Transverse colon (tissue), 4 donors: ENCODE measurements at regions not wholly inside any gene's neighbourhood (a gene's known extent, or its start where the extent isn't known, plus 50 kb on each side); places are given as distances from the start of the nearest gene placed in this dataset.

Source experiments
- POLR2A ChIP-seq: fragments of 450-650 bp; IDR thresholded peaks from one replicate; pipeline ENCODE4 v1.6.1; 2016; ENCODE audit warnings: antibody characterized with exemption, mild to moderate bottlenecking, moderate library complexity
- POLR2AphosphoS5 ChIP-seq, 3 donors: sonication (generic); formaldehyde crosslinking; IDR thresholded peaks; one replicate each; pipeline ENCODE4 v1.6.1; 2016; ENCODE audit warnings: antibody characterized with exemption in 3 of 3
- TF ChIP-seq, protein P1 (sequence below), 5 experiments: fragments of 200-600 bp in 3 of 5; fragments of 450-650 bp in 2 of 5; sonication (generic) in 3 of 5; IDR thresholded peaks; 1 replicate in 2 of 5; 2 replicates in 3 of 5; pipeline ENCODE4 v1.5.1; 2016 to 2017; ENCODE audit warnings: antibody characterized with exemption in 5 of 5, inconsistent platforms in 3 of 5, mild to moderate bottlenecking in 2 of 5, moderate library complexity in 1 of 5

DNA sequence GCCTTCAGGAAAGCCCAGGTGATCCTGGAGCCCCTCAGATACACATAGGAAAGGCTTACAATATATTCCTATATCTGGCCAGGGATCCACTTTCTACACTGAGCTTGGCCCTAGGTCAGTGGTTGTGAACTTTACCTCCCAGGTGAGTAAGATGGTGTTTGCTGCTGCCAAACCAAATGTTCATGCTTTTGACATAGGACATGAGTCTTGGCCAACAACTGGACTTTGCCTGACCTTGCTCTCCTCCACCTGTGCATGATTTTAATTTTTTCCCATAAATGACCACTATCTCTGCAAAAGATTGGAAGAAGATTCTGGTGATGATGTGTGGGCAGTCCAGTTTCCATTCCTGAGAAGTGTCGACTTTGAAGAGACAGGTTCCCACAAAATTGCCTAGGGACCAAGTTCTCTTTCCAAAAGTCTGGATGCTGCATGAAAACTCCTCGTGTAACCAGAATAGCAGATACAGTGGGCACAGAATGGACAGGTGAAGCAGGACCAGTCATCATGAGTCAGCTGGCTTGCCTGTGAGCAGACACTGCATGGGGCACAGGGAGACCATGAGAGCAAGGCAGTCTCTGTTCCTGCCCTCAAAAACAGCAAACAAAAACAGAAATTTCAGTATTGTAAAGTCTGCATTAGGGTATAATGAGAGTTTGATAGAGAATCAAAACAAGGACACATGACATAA lies 226.4 kb upstream of the MON1B start:
- TF ChIP-seq, protein P1, sequence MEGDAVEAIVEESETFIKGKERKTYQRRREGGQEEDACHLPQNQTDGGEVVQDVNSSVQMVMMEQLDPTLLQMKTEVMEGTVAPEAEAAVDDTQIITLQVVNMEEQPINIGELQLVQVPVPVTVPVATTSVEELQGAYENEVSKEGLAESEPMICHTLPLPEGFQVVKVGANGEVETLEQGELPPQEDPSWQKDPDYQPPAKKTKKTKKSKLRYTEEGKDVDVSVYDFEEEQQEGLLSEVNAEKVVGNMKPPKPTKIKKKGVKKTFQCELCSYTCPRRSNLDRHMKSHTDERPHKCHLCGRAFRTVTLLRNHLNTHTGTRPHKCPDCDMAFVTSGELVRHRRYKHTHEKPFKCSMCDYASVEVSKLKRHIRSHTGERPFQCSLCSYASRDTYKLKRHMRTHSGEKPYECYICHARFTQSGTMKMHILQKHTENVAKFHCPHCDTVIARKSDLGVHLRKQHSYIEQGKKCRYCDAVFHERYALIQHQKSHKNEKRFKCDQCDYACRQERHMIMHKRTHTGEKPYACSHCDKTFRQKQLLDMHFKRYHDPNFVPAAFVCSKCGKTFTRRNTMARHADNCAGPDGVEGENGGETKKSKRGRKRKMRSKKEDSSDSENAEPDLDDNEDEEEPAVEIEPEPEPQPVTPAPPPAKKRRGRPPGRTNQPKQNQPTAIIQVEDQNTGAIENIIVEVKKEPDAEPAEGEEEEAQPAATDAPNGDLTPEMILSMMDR (IDR thresholded peaks at IDR 0.05), result no peak
- no peak for TF ChIP-seq POLR2A
- TF ChIP-seq POLR2AphosphoS5 (IDR thresholded peaks at IDR 0.05), result no peak
